ENCODE measurements at regions not wholly inside any gene's neighbourhood (a gene's known extent, or its start where the extent isn't known, plus 50 kb on each side); places are given as distances from the start of the nearest gene placed in this dataset.

DNA sequence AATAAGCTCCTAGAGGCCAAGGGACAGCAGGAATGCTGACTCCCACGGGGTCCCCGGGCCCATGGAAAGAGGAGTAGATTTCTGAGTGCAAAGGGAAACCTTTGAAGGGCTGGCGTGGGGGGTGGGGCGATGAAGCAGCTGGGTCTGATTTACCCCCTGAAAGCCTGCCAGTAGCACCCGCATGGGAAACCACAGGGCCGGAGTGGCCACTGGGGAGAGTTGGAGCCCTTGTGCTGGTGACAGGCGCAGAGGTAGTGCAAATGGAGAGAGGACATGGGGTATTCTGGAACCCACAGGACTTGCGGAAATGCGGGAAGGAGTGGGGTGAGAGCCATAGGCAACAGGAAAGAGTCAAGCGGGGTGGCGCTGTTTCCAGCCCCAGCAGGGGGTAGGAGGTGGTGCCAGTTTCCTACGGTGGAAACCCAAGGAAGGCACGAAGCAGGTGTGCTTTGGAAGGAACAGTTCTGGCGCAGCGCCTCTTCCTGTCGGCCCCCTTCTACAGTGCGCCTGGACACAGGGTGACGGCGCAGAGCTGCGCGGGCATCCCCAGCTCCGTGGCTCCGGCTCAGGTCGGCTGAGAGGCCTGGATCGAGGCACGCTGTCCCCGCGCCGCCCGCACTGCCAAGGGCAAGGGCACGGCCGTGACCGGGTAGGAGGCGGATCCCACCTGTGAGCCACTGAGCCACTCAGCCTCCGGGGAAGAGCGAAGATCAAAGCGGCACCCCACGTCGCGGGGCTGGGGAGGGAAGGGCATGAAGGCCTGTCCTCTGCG, 149.0 kb upstream of the GLI2 start:
- H3K4me1 ChIP-seq (ENCODE audit: insufficient read depth, low read length): peaks cover 16% of the 10 kb centered on the region
- ChIA-PET CTCF (no interaction called here), POLR2A (ENCODE audit: unreplicated experiment) (no interaction called here)
- no peaks in the 10 kb centered on the region for H3K9me3 ChIP-seq (ENCODE audit: low read length)
- BruUV-seq (replicated peaks): no TSS peak
- H3K4me2 ChIP-seq (ENCODE audit: low read length): no peak overlapping the region
- DNase-seq (no peak), ATAC-seq (no peak)
- intact Hi-C loops (cut with micrococcal nuclease): no loop called here
- no peaks in the 10 kb centered on the region for H3F3A ChIP-seq (ENCODE audit: low read length, unreplicated experiment)
- H3K9me2 ChIP-seq (replicated peaks; ENCODE audit: low read length): no peaks in the 10 kb centered on the region
- no peak overlapping the region for H3K27ac ChIP-seq (ENCODE audit: low read length)
- no peaks in the 10 kb centered on the region for H4K20me1 ChIP-seq (ENCODE audit: low read length)
- no peaks in the 10 kb centered on the region for H3K36me3 ChIP-seq (ENCODE audit: low read depth, low read length)
- no peaks in the 10 kb centered on the region for H3K79me2 ChIP-seq (ENCODE audit: low read length)
- no peak overlapping the region for H3K9ac ChIP-seq (ENCODE audit: low read length)
- H3K27me3 ChIP-seq (ENCODE audit: low read length): no peaks in the 10 kb centered on the region
- H2AFZ ChIP-seq (ENCODE audit: low read length): no peak overlapping the region
- no peak overlapping the region for H3K4me3 ChIP-seq (ENCODE audit: low read length)
- TF ChIP-seq EZH2 (IDR thresholded peaks at IDR 0.05; ENCODE audit: low read length, unreplicated experiment) (no peak), EZH2phosphoT487 (IDR thresholded peaks at IDR 0.05; ENCODE audit: borderline replicate concordance, low read length) (no peak), CTCF (conservative IDR thresholded peaks at IDR 0.05; ENCODE audit: low read depth, low read length) (no peak)

GRCh38 chr2:120587279-120587996, 148.2 kb upstream of the GLI2 start:
- H4K20me1 ChIP-seq (ENCODE audit: low read length): no peaks in the 10 kb centered on the region
- BruUV-seq (replicated peaks): no TSS peak
- no peaks in the 10 kb centered on the region for H3K9me3 ChIP-seq (ENCODE audit: low read length)
- no peak overlapping the region for H2AFZ ChIP-seq (ENCODE audit: low read length)
- no peak overlapping the region for H3K4me2 ChIP-seq (ENCODE audit: low read length)
- H3F3A ChIP-seq (ENCODE audit: low read length, unreplicated experiment): no peaks in the 10 kb centered on the region
- no peak overlapping the region for H3K27ac ChIP-seq (ENCODE audit: low read length)
- no peaks in the 10 kb centered on the region for H3K9me2 ChIP-seq (replicated peaks; ENCODE audit: low read length)
- H3K4me3 ChIP-seq (ENCODE audit: low read length): no peak overlapping the region
- no peaks in the 10 kb centered on the region for H3K27me3 ChIP-seq (ENCODE audit: low read length)
- intact Hi-C loops (cut with micrococcal nuclease): no loop called here
- DNase-seq (no peak), ATAC-seq (no peak)
- no peak overlapping the region for H3K9ac ChIP-seq (ENCODE audit: low read length)
- H3K4me1 ChIP-seq (ENCODE audit: insufficient read depth, low read length): peaks cover 16% of the 10 kb centered on the region
- TF ChIP-seq CTCF (conservative IDR thresholded peaks at IDR 0.05; ENCODE audit: low read depth, low read length): no peak
- no peak for TF ChIP-seq EZH2 (IDR thresholded peaks at IDR 0.05; ENCODE audit: low read length, unreplicated experiment)
- TF ChIP-seq EZH2phosphoT487 (IDR thresholded peaks at IDR 0.05; ENCODE audit: borderline replicate concordance, low read length): no peak
- no peaks in the 10 kb centered on the region for H3K36me3 ChIP-seq (ENCODE audit: low read depth, low read length)
- H3K79me2 ChIP-seq (ENCODE audit: low read length): no peaks in the 10 kb centered on the region
- POLR2A ChIA-PET (ENCODE audit: unreplicated experiment): no interaction called here
- CTCF ChIA-PET: no interaction called here

GRCh38 chr2:120587997-120588336, 147.7 kb upstream of the GLI2 start:
- intact Hi-C loops (cut with micrococcal nuclease): no loop called here
- Histone ChIP-seq H4K20me1 (ENCODE audit: low read length) (no peaks in the 10 kb centered on the region), H3K27ac (ENCODE audit: low read length) (no peak overlapping the region), H3K4me2 (ENCODE audit: low read length) (no peak overlapping the region), H3K79me2 (ENCODE audit: low read length) (no peaks in the 10 kb centered on the region), H3K4me1 (ENCODE audit: insufficient read depth, low read length) (peaks cover 16% of the 10 kb centered on the region), H3K36me3 (ENCODE audit: low read depth, low read length) (no peaks in the 10 kb centered on the region), H3K9me2 (replicated peaks; ENCODE audit: low read length) (no peaks in the 10 kb centered on the region), H3F3A (ENCODE audit: low read length, unreplicated experiment) (no peaks in the 10 kb centered on the region), H3K9me3 (ENCODE audit: low read length) (no peaks in the 10 kb centered on the region), H3K9ac (ENCODE audit: low read length) (no peak overlapping the region), H2AFZ (ENCODE audit: low read length) (no peak overlapping the region), H3K4me3 (ENCODE audit: low read length) (no peak overlapping the region), H3K27me3 (ENCODE audit: low read length) (no peaks in the 10 kb centered on the region)
- TF ChIP-seq CTCF (conservative IDR thresholded peaks at IDR 0.05; ENCODE audit: low read depth, low read length) (no peak), EZH2 (IDR thresholded peaks at IDR 0.05; ENCODE audit: low read length, unreplicated experiment) (no peak), EZH2phosphoT487 (IDR thresholded peaks at IDR 0.05; ENCODE audit: borderline replicate concordance, low read length) (no peak)
- no TSS peak for BruUV-seq (replicated peaks)
- CTCF ChIA-PET: no interaction called here
- DNase-seq: no peak
- POLR2A ChIA-PET (ENCODE audit: unreplicated experiment): no interaction called here
- no peak for ATAC-seq

Measured in PC-3 (cell line).